ENCODE measurements at regions not wholly inside any gene's neighbourhood (a gene's known extent, or its start where the extent isn't known, plus 50 kb on each side); places are given as distances from the start of the nearest gene placed in this dataset.

GRCh38 chr18:68504441-68505177, 210.3 kb downstream of the TMX3 start:
- WGBS, 2 donors: 68 to 76% methylated on average over 2 of the region's 2 CpGs
- no peak for TF ChIP-seq POLR2A (IDR thresholded peaks at IDR 0.05)
- no peak for TF ChIP-seq CTCF (IDR thresholded peaks at IDR 0.05)
- no peak for DNase-seq (ENCODE audit: low spot score in 2 of 2)
- intact Hi-C loops (cut with DNase I; ENCODE audit: low total_unique reads): loop anchor here (5.0 kb wide), 1 partner anchor 737 kb away; no protein-coding TSS in a partner anchor
- H3K4me3 ChIP-seq (ENCODE audit: low read depth, poor library complexity, severe bottlenecking): no peak overlapping the region

DNA sequence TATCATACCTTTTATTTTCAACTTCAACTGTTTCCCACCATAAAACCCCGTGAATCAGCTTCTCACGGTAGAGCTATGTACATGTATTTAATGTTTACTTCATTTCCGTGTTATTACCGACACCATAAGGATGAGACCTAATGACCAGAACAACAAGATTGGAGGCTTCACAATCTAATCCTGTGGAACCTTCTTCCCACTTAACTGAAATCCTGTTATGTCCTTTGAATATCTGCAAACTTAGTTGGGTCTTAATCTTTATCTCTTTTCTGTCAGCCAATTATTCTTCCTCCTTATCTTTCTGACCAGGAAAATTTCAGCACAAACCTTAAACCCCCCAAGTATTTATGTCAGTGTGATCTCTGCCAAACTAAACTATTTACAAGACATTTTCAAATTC, 214.4 kb downstream of the TMX3 start:
- TF ChIP-seq CTCF (IDR thresholded peaks at IDR 0.05) (no peak), POLR2A (IDR thresholded peaks at IDR 0.05) (no peak)
- WGBS, 2 donors: 93 to 94% methylated on average over 4 of the region's 4 CpGs
- DNase-seq (ENCODE audit: low spot score in 2 of 2): no peak
- no peak overlapping the region for H3K4me3 ChIP-seq (ENCODE audit: low read depth, poor library complexity, severe bottlenecking)
- intact Hi-C loops (cut with DNase I; ENCODE audit: low total_unique reads): no loop called here

DNA sequence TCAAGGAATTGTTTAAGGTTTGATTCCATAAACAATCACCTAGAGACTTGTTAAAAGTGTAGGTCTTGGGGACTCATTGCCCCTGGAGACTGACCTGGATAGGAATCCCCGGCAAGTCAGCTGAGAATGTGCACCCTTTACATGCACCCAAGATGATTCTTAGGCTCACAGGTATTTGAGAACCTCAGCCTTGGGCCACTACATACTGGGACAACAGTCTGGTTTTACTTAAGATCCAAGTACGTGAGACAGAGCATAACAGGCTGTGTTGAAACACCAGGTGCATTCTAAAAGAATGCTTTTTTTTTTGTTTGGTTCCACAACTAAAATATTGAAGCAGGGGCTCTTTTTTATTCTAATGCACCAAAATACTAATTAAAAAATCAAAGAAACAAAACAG, 215.8 kb downstream of the TMX3 start:
- 83 to 86% methylated on average over 2 of the region's 2 CpGs for WGBS, 2 donors
- no peak overlapping the region for H3K4me3 ChIP-seq (ENCODE audit: low read depth, poor library complexity, severe bottlenecking)
- TF ChIP-seq POLR2A (IDR thresholded peaks at IDR 0.05): no peak
- TF ChIP-seq CTCF (IDR thresholded peaks at IDR 0.05): no peak
- DNase-seq (ENCODE audit: low spot score in 2 of 2): no peak
- intact Hi-C loops (cut with DNase I; ENCODE audit: low total_unique reads): no loop called here

GRCh38 chr18:68498636-68499035, 216.3 kb downstream of the TMX3 start:
- intact Hi-C loops (cut with DNase I; ENCODE audit: low total_unique reads): no loop called here
- 93 to 97% methylated on average over 1 of the region's 1 CpG for WGBS, 2 donors
- H3K4me3 ChIP-seq (ENCODE audit: low read depth, poor library complexity, severe bottlenecking): no peak overlapping the region
- DNase-seq (ENCODE audit: low spot score in 2 of 2): no peak
- TF ChIP-seq CTCF (IDR thresholded peaks at IDR 0.05): no peak

- intact Hi-C loops (cut with DNase I; ENCODE audit: low total_unique reads): no loop called here
- WGBS, 2 donors: 83 to 87% methylated on average over 1 of the region's 1 CpG
- TF ChIP-seq CTCF (IDR thresholded peaks at IDR 0.05): no peak
- no peak for TF ChIP-seq POLR2A (IDR thresholded peaks at IDR 0.05)
- no peak for DNase-seq (ENCODE audit: low spot score in 2 of 2)
- no peak overlapping the region for H3K4me3 ChIP-seq (ENCODE audit: low read depth, poor library complexity, severe bottlenecking)
These were observed 216.7 kb downstream of the TMX3 start for GRCh38 chr18:68498185-68498584.
